ENCODE measurements at regions not wholly inside any gene's neighbourhood (a gene's known extent, or its start where the extent isn't known, plus 50 kb on each side); places are given as distances from the start of the nearest gene placed in this dataset.

DNA sequence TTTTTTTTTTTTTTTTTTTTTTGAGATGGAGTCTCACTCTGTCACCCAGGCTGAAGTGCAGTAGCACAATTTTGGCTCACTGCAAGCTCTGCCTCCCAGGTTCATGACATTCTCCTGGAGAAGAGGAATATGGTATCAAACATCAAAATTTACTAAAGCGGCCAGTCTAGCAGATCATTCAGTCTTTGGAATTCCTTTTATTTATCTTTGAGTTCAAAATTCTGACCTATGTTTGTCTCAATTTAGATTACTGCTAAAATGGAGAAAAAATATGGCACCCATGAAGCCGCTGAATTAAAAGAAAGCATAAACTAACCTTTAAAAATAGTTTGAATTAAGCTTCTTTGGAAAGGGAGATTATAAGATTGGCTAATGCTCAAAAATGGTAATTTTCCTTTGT lies 64.5 kb upstream of the EGLN3 start:
- DNase-seq (ENCODE audit: low read depth, low spot score): no peak
- TF ChIP-seq, protein P1, sequence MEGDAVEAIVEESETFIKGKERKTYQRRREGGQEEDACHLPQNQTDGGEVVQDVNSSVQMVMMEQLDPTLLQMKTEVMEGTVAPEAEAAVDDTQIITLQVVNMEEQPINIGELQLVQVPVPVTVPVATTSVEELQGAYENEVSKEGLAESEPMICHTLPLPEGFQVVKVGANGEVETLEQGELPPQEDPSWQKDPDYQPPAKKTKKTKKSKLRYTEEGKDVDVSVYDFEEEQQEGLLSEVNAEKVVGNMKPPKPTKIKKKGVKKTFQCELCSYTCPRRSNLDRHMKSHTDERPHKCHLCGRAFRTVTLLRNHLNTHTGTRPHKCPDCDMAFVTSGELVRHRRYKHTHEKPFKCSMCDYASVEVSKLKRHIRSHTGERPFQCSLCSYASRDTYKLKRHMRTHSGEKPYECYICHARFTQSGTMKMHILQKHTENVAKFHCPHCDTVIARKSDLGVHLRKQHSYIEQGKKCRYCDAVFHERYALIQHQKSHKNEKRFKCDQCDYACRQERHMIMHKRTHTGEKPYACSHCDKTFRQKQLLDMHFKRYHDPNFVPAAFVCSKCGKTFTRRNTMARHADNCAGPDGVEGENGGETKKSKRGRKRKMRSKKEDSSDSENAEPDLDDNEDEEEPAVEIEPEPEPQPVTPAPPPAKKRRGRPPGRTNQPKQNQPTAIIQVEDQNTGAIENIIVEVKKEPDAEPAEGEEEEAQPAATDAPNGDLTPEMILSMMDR (IDR thresholded peaks at IDR 0.05; ENCODE audit: extremely low read depth in 1 of 2, insufficient read depth in 1 of 2, low read depth in 1 of 2, low read length in 2 of 2): no peak
- TF ChIP-seq FOS (IDR thresholded peaks at IDR 0.05; ENCODE audit: borderline replicate concordance, insufficient read depth, low read length) (no peak), MYC (IDR thresholded peaks at IDR 0.05; ENCODE audit: low read depth, low read length) (no peak), GATA2 (IDR thresholded peaks at IDR 0.05; ENCODE audit: insufficient read depth, insufficient read length, low read depth, low read length) (no peak), POLR2A (IDR thresholded peaks at IDR 0.05; ENCODE audit: low read depth, low read length) (no peak), EZH2 (IDR thresholded peaks at IDR 0.05; ENCODE audit: borderline replicate concordance, low read depth, low read length, severe bottlenecking) (no peak), JUN (IDR thresholded peaks at IDR 0.05; ENCODE audit: borderline replicate concordance, insufficient read depth, insufficient read length, low read depth) (no peak), POLR2AphosphoS5 (IDR thresholded peaks at IDR 0.05; ENCODE audit: insufficient read depth, low read depth, low read length) (no peak)
- TF ChIP-seq, protein P2, sequence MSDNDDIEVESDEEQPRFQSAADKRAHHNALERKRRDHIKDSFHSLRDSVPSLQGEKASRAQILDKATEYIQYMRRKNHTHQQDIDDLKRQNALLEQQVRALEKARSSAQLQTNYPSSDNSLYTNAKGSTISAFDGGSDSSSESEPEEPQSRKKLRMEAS (IDR thresholded peaks at IDR 0.05; ENCODE audit: insufficient read depth, insufficient read length): no peak
- Histone ChIP-seq H3K27ac (ENCODE audit: insufficient read depth, low read depth, low read length) (no peak overlapping the region), H3K27me3 (ENCODE audit: control insufficient read depth in 2 of 2, insufficient read depth in 2 of 2, low read length in 2 of 2) (peaks cover 2% of the 10 kb centered on the region in 2 experiments), H3K9me3 (replicated peaks; ENCODE audit: control insufficient read depth, insufficient read depth, low read length) (no peaks in the 10 kb centered on the region), H3K36me3 (ENCODE audit: control insufficient read depth in 2 of 2, extremely low read depth in 1 of 2, insufficient read depth in 2 of 2, low read length in 2 of 2) (no peaks in the 10 kb centered on the region), H3K4me3 (replicated peaks in 1 of 3; ENCODE audit: insufficient read depth in 1 of 3, low read depth in 1 of 3, low read length in 3 of 3) (no peak overlapping the region), H3K79me2 (ENCODE audit: control insufficient read depth, insufficient read depth, low read length) (no peaks in the 10 kb centered on the region), H4K20me1 (replicated peaks; ENCODE audit: control insufficient read depth, extremely low read depth, insufficient read depth, low read length) (no peaks in the 10 kb centered on the region), H3K4me1 (ENCODE audit: control insufficient read depth, extremely low read depth, insufficient read depth, low read length) (no peaks in the 10 kb centered on the region), H2AFZ (ENCODE audit: low read depth, low read length) (no peak overlapping the region), H3K4me2 (ENCODE audit: insufficient read depth, low read length) (no peak overlapping the region), H3K9me1 (replicated peaks; ENCODE audit: control insufficient read depth, extremely low read depth, insufficient read depth, low read length) (no peaks in the 10 kb centered on the region), H3K9ac (replicated peaks; ENCODE audit: extremely low read depth, insufficient read depth, low read length) (no peak overlapping the region)
- intact Hi-C loops (cut with micrococcal nuclease): no loop called here
- ChIA-PET CTCF (no interaction called here), POLR2A (no interaction called here)
- BruUV-seq (replicated peaks): no TSS peak
- dilution Hi-C loops (cut with MboI; ENCODE audit: extremely low pct_ligation_motif_present, low sequenced_read_pairs): no loop called here
- FAIRE-seq: no peak

All from endothelial cell of umbilical vein (primary cell).